ENCODE measurements at regions not wholly inside any gene's neighbourhood (a gene's known extent, or its start where the extent isn't known, plus 50 kb on each side); places are given as distances from the start of the nearest gene placed in this dataset.

DNA sequence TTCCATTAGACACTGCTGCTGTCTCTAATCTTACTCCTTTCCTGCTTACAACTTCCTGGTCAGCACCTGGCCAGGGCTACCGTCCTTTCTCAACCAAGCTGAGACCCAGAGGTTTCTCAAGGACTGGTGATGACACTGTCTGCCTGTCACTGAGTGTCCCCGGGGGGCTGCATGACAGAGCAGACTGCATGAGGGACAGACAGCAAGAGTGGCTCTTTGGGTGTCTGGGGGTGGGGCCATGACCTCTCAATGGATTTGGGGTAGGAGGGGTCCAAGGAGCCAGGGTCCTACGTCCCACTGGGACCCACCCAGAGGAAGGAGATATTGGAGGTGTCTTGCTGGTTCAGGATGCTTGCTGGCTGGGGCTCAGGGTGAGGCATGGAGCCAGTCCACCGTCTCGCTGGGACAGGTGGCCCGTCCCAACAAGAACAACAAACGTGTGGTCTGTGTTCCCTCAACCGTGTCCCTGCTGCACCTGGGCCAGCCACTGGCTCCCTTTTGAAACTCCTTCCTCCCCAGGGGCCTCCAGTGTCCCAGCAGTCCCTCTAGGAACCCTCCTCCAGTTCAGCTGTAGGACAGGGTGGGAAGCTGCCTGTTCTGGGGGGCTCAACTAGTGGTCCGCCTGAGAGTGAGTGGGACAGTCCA is 344.6 kb upstream of the AJAP1 start:
- no peak for DNase-seq (ENCODE audit: low read depth in 4 of 4, low spot score in 1 of 4)

DNA sequence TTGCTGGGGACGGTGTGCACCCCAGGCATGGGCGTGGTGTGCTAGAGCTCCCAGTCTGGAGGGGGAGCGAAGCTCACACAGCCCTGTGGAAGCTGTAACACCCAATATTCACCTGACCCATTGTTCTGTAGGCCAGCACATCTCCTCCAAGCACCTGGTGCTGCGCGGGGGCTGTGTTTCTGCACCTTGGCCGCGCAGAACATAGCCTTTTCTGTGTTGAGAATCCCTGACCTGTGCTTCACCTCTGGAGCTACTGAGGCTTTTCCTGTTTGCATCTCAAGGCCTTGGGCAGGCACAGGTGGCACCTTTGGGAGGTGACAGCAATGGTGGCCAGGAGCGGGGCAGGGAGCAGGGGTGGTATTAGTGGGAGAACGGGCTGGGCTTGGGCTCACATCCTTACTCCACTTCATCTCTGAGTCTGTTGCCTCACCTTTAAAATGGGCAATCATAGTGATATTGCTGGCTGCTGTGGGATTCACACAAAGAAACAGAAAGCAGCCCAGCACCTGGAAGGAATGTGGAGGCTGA is 343.9 kb upstream of the AJAP1 start:
- no peak for DNase-seq (ENCODE audit: low read depth in 4 of 4, low spot score in 1 of 4)

DNA sequence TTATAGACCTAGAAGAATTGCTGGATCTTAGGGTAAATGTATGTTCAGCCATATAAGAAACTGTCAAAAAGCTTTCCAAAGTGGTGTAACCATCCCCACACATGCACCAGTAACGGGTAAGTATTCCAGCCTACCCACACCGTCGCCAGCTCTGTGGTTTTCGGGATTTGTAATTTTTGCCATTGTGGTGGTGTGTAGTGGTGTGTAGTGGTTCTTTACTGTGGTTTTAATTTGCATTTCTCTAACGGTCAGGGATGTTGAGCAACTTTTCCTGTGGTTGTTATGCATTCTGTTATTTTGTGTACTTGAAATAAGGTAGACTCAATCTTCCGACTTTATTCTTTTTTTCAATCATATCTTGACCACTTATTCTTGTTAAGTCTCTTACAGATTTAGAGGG is 342.4 kb upstream of the AJAP1 start:
- DNase-seq (ENCODE audit: low read depth in 4 of 4, low spot score in 1 of 4) = no peak

DNA sequence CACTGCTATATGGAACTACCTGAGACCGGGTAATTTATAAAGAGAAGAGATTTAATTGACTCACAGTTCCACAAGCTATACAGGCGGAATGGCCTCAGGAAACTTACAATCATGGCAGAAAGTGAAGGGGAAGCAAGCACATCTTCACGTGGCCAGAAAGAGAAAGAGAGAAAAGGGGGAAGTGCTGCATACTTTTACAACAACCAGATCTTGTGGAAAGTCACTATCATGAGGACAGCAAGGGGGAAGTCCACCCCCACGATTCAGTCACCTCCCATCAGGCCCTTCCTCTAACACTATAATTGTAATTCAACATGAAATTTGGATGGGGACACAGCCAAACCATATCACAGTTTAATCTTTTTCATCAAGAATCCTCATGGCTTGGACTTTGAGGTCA is 339.2 kb upstream of the AJAP1 start:
- no peak for DNase-seq (ENCODE audit: low read depth in 4 of 4, low spot score in 1 of 4)

DNA sequence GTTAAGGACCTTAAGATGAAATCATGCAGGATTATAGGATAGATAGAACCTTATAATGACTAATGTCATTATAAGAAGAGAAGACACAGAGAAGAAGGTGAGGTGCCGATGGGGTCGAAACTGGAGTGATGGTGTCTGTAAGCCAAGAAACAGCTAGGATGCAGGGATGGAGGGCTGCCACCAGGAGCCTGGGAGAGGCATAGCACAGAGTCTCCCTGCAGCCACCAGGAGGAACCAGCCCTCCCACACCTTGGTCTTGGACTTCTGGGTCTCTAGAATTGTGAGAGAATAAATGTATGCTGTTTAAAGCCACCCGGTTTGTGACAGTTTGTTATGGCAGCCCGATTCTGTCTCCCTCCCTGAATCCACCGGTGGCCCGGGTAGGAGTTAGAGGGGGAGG is 337.2 kb upstream of the AJAP1 start:
- DNase-seq (ENCODE audit: low read depth in 4 of 4, low spot score in 1 of 4) = no peak

DNA sequence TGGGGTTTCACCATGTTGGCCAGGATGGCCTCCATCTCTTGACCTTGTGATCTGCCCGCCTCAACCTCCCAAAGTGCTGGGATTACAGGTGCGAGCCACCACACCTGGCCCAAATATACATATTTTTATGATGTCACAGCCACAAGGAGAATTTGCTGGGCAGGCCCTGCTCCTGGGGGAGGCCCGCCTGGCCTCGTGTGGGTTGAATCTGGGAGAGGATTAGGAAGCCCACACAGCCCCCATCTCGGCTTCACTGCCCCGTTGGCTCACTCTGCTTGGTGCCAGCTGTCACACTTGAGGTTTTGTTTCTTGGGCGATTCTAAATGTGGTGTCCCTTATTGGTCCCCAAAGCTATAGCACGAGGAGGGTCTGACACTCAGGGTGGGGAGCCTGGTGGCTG is 335.7 kb upstream of the AJAP1 start:
- no peak for DNase-seq (ENCODE audit: low read depth in 4 of 4, low spot score in 1 of 4)

DNA sequence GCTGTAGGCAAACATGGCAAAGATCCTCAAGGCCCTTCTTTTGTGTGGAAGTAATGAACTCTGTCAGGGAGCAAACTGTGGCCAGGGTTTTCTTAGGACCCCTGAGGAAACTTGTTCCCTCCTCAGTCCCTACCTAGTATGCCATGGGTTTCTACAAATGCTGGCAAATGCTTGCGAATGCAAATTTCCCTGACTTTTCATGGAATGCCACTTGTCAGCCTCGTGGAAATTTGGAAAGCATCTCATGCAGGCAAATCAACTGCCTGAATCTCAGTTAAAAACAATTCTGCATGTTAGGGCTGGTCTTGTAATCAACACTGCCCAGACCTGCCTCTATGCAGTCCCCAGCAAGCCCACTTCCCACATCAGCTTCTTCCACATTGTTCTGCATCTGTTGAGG is 334.9 kb upstream of the AJAP1 start:
- DNase-seq (ENCODE audit: low read depth in 4 of 4, low spot score in 1 of 4) = no peak

DNA sequence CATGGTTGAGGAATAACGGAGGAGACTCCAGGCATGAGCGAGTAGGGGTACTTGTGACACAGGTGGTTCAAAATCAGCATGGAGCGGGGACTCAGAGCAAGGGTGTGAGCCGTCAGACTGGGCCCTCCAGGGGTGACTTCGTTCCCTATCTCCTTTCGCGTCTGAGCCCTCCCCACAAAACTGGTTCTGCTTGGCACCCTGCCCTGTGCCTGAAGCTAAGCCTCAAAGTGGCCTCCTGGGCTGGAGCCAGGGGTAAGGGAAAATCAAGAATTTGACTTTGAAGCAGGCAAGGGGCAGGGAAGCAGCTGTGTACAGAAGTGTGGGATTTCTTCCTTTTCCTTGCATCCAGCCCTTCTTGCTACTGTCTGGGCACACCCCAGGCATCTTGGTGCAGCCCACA is 331.5 kb upstream of the AJAP1 start:
- DNase-seq (ENCODE audit: low read depth in 4 of 4, low spot score in 1 of 4) = no peak

DNA sequence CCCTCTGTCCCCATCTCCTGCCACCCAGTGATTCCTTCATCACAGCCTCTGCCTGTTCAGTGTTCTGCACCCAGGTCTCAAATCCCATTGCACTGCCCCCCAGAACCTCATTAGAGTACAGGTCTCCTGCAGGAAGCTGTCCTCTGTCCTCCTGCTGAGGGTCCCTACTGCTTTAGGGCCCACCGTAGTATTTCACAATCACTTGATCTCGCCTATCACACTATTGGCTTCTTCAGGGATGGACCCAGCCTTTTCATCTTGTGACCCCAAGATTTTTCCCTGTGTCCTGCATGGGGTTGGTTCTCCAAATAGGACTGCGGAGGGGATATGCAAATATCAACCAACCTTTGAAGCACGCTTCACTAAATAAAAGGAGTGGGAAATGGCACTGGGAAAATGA is 331.1 kb upstream of the AJAP1 start:
- no peak for DNase-seq (ENCODE audit: low read depth in 4 of 4, low spot score in 1 of 4)

DNA sequence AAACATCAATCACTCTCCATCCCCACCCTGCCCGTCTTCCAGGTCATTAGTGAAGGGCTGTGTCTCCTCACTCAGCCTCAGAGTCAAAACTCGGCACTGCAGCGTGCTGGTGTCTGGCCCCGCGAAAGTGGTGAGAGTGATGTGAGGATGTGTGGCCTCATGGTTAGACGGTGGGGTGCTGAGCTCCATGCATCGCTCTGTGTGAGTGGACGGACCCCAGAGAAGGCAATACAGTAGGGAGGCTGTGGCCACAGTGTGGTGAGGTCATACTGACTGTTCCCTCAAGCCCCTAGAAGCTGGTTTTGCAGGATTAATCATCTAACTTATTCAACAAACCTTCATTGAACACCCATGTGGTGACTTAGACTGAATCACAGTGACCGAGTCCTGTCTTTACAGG is 329.9 kb upstream of the AJAP1 start:
- DNase-seq (ENCODE audit: low read depth in 4 of 4, low spot score in 1 of 4) = no peak

DNA sequence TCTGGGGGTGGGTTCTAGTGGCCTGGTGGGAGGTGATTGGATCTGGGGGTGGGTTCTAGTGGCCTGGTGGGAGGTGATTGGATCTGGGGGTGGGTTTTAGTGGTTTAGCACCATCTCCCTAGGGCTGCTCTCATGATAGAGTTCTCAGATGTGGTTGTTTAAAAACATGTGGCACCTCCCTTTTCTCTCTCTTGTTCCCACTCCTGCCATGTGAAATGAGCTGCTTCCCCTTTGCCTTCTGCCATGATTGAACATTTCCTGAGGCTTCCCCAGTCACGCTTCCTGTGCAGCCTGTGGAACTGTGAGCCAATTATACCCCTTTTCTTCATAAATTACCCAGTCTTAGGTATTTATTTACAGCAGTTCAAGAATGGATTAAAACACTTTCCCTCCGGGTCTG is 327.3 kb upstream of the AJAP1 start:
- no peak for DNase-seq (ENCODE audit: low read depth in 4 of 4, low spot score in 1 of 4)

DNA sequence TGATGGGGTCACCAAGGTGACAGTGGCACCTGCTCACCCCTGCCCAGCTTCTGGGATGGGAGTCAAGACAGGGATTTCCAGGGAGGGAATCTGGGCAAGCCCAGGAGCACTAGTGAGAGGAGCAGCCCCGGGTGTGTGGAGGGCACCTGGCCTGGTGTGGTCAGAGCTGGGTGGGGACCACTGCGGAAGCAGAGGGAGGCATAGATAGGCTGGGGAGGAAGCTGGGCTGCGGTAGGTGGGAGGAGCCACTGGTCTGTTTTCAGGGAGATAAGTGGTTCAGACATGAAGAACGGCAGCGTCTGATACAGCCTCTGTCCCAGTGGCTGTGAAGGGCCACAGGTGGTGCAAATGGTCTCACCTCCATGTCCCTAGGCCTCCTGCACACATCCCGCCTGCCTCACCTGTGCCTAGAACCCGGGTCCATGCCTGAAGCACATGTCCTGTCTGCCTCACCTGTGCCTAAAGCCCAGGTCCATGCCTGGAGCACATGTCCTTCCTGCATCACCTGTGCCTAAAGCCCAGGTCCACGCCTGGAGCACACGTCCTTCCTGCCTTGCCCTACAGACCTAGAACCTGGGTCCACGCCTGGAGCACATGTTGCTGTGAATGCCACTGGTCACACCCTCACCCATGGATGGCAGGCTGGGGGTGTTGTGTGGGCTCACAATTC is 325.9 kb upstream of the AJAP1 start:
- no peak for DNase-seq (ENCODE audit: low read depth in 4 of 4, low spot score in 1 of 4)

DNA sequence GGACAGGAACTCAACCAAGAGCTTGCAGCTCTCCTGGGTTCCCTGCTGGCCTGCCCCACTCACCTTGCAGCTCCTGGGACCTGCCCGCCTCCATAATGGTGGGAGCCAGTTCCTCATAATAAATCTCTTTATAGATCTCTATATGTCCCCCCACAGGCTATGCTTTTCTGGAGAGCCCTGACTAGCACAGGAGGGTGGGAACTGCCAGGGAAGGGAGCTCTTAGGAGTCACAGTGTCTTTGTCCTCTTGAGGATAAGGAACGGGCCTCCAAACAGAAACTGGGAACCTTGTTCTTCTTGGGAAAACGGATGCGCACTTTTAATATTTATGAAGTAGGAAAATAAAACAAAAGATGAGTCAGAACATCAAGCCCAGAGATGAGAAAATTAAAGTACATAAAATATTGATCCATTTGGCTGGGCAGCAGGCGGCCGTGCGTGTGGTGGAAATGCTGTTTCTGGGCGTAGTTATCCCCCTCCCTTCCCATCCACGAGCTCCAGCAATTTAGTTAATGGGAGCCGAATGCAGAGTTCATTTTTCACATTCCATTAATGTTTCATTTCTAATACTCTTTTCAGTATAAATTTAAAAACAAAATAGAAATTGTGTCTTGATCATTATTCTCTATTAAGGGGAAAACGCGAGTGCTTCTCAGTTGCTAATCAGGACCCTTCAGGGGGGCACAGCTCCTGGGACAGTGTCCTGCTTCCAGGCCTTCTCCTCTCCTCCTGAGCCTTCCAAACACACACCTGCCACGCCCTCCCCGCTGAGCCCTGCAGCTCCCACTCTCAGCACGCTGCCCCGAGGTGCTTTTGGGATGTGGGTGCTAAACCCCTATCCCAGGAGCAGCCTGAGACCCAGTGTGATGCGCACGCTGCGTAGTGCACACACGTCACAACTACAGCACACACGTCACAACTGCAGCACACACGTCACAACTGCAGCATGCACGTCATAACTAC is 323.3 kb upstream of the AJAP1 start:
- DNase-seq (ENCODE audit: low read depth in 4 of 4, low spot score in 1 of 4) = no peak

DNA sequence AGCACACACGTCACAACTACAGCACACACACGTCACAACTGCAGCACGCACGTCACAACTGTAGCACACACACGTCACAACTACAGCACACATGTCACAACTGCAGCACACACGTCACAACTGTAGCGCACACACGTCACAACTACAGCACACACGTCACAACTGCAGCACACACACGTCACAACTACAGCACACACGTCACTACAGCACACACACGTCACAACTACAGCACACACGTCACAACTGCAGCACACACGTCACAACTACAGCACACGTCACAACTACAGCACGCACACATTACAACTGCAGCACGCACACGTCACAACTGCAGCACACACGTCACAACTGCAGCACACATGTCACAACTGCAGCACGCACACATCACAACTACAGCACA is 322.6 kb upstream of the AJAP1 start:
- no peak for DNase-seq (ENCODE audit: low read depth in 4 of 4, low spot score in 1 of 4)

DNA sequence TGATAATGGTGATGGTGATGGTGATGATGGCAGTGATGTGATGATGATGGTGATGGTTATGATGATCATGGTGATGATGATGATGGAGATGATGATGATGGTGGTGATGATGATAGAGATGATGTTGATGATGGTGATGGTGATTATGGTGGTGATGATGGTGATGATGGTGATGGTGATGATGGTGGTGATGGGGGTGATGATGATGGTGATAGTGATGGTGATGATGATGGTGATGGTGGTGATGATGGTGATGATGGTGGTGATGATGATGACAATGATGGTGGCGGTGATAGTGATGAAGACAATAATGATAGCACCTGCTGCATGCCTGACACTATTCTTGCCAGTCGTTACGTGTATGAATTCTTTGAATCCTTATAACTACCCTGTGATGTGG is 317.9 kb upstream of the AJAP1 start:
- no peak for DNase-seq (ENCODE audit: low read depth in 4 of 4, low spot score in 1 of 4)

DNA sequence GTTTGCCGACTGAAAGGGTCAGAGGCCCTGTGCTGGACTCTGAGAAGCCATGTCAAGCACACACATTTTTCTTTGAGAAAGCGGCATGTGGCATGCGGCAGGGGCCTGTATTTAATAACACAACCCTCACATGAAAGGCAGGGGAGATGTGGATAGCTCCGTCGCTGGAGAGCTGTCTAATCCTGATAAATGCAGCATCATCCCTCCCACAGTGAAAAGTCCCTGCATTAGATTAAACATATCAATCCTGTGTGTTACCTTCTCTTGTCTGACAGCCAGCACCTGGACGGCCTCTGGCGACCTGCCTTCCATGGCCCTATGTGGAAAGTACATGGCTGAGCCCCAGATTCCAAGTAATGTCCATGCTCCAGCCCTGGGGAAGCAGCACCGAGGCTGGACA is 313.0 kb upstream of the AJAP1 start:
- no peak for DNase-seq (ENCODE audit: low read depth in 4 of 4, low spot score in 1 of 4)

DNA sequence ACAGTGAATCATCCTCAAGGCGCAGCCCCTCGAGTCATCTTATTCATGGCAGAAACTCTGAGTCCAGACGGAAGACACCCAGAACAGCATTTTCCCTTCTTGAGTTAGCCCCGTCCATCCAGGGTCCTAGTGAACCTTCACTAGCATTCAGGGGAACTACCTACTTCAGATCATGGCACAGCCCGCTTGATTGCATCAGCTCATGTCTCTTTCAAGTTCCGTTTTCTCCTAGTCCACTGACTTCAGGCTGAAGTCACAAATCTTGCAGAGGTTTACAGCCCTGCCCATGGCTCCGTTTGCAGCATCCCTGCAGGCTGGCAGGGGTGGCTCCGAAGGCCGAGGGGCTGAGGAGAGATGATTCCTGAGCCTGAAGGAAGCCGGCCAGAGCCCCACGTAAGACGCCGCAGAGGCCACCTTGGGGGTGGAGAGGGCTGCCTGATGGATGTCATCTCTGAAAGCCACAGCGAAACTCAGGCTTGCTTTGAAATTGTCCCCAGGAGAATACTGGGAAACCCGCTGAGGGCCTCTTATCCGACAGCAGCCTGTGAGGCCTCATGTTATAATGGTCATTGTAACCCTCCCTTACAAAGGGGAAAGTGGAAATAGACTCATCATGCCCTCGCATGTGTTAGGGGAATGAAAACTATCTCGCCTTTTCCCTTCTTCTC is 310.2 kb upstream of the AJAP1 start:
- no peak for DNase-seq (ENCODE audit: low read depth in 4 of 4, low spot score in 1 of 4)

DNA sequence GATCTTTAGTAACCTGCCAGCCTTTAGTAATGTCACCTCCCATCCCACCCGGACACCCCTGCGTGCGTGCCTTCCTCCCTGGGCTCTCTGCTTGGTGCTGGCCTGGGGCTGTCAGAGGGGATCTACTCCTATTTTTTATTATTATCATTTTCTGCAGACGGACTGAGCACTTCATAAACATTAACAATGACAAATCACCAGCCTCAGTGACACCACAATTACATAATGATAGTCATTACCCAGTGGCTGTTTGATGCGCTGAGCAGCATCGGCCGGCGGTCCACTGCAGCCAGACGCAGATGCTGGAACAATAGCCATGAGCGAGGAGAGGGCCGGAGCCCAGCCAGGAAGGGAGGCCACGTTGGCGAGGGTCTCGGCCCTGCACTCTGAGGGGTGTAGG is 309.3 kb upstream of the AJAP1 start:
- no peak for DNase-seq (ENCODE audit: low read depth in 4 of 4, low spot score in 1 of 4)

DNA sequence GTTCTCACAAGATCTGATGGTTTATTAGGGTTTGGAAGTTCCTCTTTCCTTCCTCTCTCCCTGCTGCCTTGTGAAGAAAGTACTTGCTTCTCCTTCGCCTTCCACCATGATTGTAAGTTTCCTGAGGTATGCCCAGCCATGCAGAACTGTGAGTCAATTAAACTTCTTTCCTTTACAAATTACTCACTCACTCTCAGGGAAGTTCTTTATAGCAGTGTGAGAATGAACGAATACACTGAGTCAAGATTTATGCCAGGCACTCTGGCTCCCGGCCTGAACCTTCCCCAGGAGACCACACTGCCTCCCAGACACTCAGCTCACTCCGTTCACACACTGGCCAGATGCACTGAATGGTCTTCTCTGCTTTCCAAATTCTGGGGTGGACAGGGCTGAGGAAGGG is 308.3 kb upstream of the AJAP1 start:
- no peak for DNase-seq (ENCODE audit: low read depth in 4 of 4, low spot score in 1 of 4)

DNA sequence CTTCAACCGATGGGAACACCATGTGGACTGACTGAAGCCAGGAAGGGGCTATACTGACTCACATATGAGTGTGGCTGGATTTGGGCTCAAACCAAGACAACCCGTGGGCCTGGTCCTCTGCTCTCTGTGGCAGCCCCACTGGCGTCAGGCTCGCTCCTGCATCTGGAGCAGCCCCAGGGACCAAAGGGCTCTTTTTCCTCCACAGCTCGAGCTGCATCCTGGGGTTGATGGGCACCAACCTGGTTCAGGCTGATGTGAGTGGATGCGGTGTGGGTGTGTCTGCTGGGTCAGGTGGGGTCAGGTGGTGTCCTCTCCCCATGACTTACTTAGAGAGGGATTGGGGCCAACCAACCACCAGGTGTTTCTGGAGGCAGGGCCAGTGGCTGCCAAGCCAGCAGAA is 303.0 kb upstream of the AJAP1 start:
- DNase-seq (ENCODE audit: low read depth in 4 of 4, low spot score in 1 of 4) = no peak

DNA sequence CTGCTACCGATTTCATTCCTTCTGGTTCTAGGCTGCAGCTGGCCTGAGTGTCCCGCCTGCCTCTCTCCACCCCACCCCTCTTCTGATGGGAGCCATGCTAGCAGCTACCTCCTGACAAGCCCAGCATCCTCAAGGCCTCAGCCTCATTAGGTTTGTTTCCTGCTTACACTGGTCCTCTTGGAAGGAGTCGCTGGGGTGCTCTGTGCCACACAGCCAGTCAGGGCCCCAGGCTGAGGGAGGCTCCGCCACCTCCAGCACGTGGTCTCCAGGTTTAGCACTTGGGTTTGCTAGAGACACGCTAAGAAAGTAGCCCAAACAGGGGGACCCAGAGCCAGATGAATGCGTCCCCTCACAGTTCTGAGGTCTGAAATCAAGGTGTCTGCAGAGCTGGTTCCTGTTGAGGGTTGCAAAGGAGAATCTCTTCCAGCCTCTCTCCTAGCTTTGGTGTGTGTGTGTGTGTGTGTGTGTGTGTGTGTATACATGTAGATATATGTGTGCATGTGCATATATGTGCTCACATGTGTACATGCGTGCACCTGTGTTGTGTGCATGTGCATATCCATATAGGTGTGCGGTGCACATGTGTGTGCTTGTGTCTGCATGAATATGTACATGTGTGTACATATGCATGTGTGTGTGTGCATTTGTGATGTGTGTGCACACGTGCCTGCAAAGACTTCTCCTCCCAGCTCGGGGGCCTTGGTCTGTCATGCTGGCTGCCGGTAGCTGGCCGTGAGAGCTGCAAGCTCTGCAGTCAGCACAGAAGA is 301.1 kb upstream of the AJAP1 start:
- DNase-seq (ENCODE audit: low read depth in 4 of 4, low spot score in 1 of 4) = no peak
